Neural progenitor cell (in vitro differentiated cells): ENCODE measurements at regions not wholly inside any gene's neighbourhood (a gene's known extent, or its start where the extent isn't known, plus 50 kb on each side); places are given as distances from the start of the nearest gene placed in this dataset.

Experiments
- EZH2 ChIP-seq: fragments of 200-600 bp; sonication (generic); IDR thresholded peaks from 2 replicates; pipeline ENCODE4 v1.6.1; 2017; ENCODE audit warnings: antibody characterized with exemption, mild to moderate bottlenecking, moderate library complexity
- EZH2phosphoT487 ChIP-seq: fragments of 200-600 bp; sonication (generic); IDR thresholded peaks from 2 replicates; pipeline ENCODE4 v1.6.1; 2017; ENCODE audit warnings: antibody characterized with exemption
- TF ChIP-seq, protein P1 (sequence below): fragments of 200-600 bp; sonication (generic); IDR thresholded peaks from 2 replicates; pipeline ENCODE4 v1.5.1; 2017; ENCODE audit warnings: antibody characterized with exemption, mild to moderate bottlenecking

- TF ChIP-seq, protein P1, sequence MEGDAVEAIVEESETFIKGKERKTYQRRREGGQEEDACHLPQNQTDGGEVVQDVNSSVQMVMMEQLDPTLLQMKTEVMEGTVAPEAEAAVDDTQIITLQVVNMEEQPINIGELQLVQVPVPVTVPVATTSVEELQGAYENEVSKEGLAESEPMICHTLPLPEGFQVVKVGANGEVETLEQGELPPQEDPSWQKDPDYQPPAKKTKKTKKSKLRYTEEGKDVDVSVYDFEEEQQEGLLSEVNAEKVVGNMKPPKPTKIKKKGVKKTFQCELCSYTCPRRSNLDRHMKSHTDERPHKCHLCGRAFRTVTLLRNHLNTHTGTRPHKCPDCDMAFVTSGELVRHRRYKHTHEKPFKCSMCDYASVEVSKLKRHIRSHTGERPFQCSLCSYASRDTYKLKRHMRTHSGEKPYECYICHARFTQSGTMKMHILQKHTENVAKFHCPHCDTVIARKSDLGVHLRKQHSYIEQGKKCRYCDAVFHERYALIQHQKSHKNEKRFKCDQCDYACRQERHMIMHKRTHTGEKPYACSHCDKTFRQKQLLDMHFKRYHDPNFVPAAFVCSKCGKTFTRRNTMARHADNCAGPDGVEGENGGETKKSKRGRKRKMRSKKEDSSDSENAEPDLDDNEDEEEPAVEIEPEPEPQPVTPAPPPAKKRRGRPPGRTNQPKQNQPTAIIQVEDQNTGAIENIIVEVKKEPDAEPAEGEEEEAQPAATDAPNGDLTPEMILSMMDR = no peak
- no peak for TF ChIP-seq EZH2phosphoT487
- TF ChIP-seq EZH2 = no peak
These were observed 57.1 kb upstream of the CREB3L1 start for GRCh38 chr11:46220313-46220712.
